AG09309 (cell line): ENCODE measurements at regions not wholly inside any gene's neighbourhood (a gene's known extent, or its start where the extent isn't known, plus 50 kb on each side); places are given as distances from the start of the nearest gene placed in this dataset.

Experiments
- DNase-seq: peaks from one replicate; pipeline ENCODE4 v3.0.0-alpha.2; 2010; ENCODE audit warnings: low read depth
- H3K4me3 ChIP-seq: 2 replicates; pipeline ENCODE4 v1.5.1; 2011; ENCODE audit warnings: mild to moderate bottlenecking, low read depth, low read length, moderate library complexity; ENCODE audit not compliant: control insufficient read depth
- CTCF ChIP-seq: IDR thresholded peaks from 2 replicates; pipeline ENCODE4 v1.5.1; 2011; ENCODE audit warnings: mild to moderate bottlenecking, low read depth, low read length, inconsistent platforms; ENCODE audit not compliant: insufficient read depth, control insufficient read depth; ENCODE audit errors: missing control alignments

- DNase-seq: no peak
Observed at GRCh38 chrX:39956803-39957394, 140.9 kb downstream of the BCOR start.

GRCh38 chrX:39957816-39958566 lies 139.8 kb downstream of the BCOR start:
- TF ChIP-seq CTCF: no peak
- no peak overlapping the region for H3K4me3 ChIP-seq
- DNase-seq: peak; percentile 16

More at GRCh38 chrX:39956803-39957394, 140.9 kb downstream of the BCOR start:
- no peak for TF ChIP-seq CTCF
- H3K4me3 ChIP-seq: no peak overlapping the region

DNA sequence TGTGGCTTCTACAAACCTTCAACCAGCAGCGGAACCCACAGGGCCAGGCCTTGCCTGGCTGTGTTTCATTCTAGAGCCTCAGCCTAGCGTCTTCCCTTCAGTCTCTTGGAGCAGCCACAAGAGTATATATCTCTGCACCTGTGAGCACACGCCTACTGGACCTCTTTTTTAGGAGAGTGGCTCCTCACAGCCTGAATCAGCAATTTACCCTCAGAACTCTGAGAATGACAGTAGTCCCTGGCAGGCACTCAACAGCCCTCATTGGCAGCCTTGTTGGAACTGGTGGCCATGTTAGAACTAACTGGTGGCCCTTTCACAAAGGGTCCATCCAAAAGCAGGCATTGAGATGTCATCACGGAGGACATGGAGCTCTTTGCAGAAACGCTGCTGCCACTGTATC lies 138.9 kb downstream of the BCOR start:
- TF ChIP-seq CTCF: no peak
- no peak for DNase-seq
- H3K4me3 ChIP-seq: no peak overlapping the region

- no peak for TF ChIP-seq CTCF
- DNase-seq: no peak
- H3K4me3 ChIP-seq: no peak overlapping the region
Observed at GRCh38 chrX:39960219-39960618, 137.5 kb downstream of the BCOR start.

DNA sequence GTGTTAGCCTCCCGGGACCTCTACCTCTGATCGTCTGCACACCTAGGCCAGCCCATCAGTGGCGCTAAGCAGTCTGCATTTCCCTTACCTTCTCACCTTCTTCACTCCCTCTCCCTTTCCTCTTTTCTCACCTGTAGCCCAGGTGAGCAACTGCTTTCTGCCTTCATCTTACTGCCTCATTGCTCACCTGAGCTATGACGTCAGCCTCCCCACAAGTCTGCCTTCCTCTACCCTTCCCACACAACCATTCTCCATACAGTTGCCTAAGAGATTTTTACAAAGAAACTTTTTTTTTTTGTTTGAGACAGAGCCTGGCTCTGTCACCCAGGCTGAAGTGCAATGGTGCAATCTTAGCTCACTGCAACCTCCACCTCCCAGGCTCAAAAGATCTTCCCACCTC lies 136.3 kb downstream of the BCOR start:
- TF ChIP-seq CTCF: no peak
- no peak overlapping the region for H3K4me3 ChIP-seq
- no peak for DNase-seq

DNA sequence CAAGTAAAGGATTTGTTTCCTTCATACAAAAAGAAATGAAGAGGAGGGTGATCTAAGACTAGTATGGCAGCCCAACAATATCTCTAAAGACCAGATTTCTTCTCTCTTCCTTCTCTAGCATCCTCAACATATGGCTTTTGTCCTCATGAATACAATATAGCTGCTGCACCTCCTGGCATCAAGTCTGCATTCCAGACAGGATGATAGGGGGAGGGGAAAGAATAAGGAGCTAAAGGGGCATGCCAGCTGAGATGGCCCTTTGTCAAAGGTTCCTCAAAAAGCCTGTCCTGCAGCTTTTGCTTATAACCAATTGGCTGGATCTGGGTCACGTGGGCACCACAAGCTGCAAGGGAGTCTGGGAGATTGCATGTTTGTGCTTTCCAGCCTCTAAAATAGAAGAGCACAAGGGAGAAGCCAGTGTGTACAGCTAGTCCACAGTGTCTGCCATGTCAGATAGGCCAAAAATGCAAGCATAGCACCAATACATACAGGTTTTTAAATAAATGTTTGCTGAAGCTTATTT lies 132.6 kb downstream of the BCOR start:
- H3K4me3 ChIP-seq: no peak overlapping the region
- TF ChIP-seq CTCF: no peak

More for the DNA sequence above, 132.6 kb downstream of the BCOR start:
- DNase-seq: no peak
